ENCODE measurements at regions not wholly inside any gene's neighbourhood (a gene's known extent, or its start where the extent isn't known, plus 50 kb on each side); places are given as distances from the start of the nearest gene placed in this dataset.

DNA sequence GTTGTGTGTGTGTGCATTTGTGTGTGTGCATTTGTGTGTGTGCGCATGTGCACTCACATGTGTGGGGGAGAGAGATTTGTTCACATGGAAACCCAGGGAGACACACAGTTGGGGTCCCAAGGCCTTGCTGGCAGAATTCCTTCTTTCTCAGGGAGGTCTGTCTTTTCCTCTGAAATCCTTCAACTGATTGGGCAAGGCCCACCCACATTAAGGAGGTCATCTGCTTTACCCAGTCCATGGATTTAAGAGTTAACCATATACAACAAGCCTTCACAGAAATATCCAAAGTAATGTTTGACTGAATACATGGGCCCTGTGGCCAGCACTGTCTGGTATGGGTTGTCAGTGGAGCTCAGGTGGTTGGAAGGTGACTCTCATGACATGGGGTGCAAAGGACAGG lies 641.4 kb downstream of the BRD1 start:
- Histone ChIP-seq H3K23ac (ENCODE audit: low read depth, low read length) (no peak overlapping the region), H4K8ac (ENCODE audit: low read depth in 2 of 2, low read length in 2 of 2) (no peak overlapping the region), H4K20me1 (ENCODE audit: insufficient read depth, low read length) (no peaks in the 10 kb centered on the region), H2BK120ac (ENCODE audit: low read depth, low read length) (no peak overlapping the region), H3K14ac (replicated peaks; ENCODE audit: low read depth, low read length) (no peak overlapping the region), H2AFZ (replicated peaks; ENCODE audit: low read length, poor library complexity) (no peak overlapping the region), H2AK9ac (replicated peaks; ENCODE audit: low read depth, low read length, poor library complexity) (no peak overlapping the region), H3K36me3 (ENCODE audit: control insufficient read depth, insufficient read depth, low read length) (no peaks in the 10 kb centered on the region), H3K4ac (ENCODE audit: low read depth, low read length) (no peak overlapping the region), H4K5ac (ENCODE audit: low read depth, low read length) (no peak overlapping the region), H3K4me1 (ENCODE audit: control insufficient read depth, insufficient read depth, low read length) (no peaks in the 10 kb centered on the region), H3K9me1 (ENCODE audit: insufficient read depth, low read length) (no peaks in the 10 kb centered on the region), H3K9ac (ENCODE audit: low read depth, low read length) (no peak overlapping the region), H3K4me3 (ENCODE audit: insufficient read depth, low read depth, low read length) (no peak overlapping the region), H3K4me2 (ENCODE audit: low read depth, low read length) (no peak overlapping the region), H2AK5ac (ENCODE audit: low read depth, low read length) (no peak overlapping the region), H2BK5ac (ENCODE audit: low read depth, low read length, poor library complexity, severe bottlenecking) (no peak overlapping the region), H3K56ac (ENCODE audit: extremely low read depth, insufficient read depth, low read length) (no peak overlapping the region), H2BK20ac (ENCODE audit: low read depth, low read length) (no peak overlapping the region), H3K18ac (ENCODE audit: low read depth, low read length) (no peak overlapping the region), H3K9me3 (ENCODE audit: control insufficient read depth, insufficient read depth, low read length) (peaks cover 70% of the 10 kb centered on the region), H2BK15ac (ENCODE audit: low read depth, low read length) (no peak overlapping the region), H3K27ac (ENCODE audit: insufficient read depth, low read length) (no peak overlapping the region), H3K79me1 (ENCODE audit: low read depth in 1 of 2, low read length in 2 of 2) (no peaks in the 10 kb centered on the region), H4K91ac (ENCODE audit: insufficient read depth, low read depth, low read length) (no peak overlapping the region), H3K27me3 (ENCODE audit: control insufficient read depth, insufficient read depth, low read length) (no peaks in the 10 kb centered on the region)
- TF ChIP-seq NFE2L2 (IDR thresholded peaks at IDR 0.05; ENCODE audit: low read depth, low read length), result no peak
- no peak for TF ChIP-seq FOS (IDR thresholded peaks at IDR 0.05; ENCODE audit: low read depth, low read length)
- no peak for TF ChIP-seq RAD21 (IDR thresholded peaks at IDR 0.05; ENCODE audit: low read length)
- no peak for TF ChIP-seq RFX5 (IDR thresholded peaks at IDR 0.05; ENCODE audit: low read depth, low read length)
- no peak for TF ChIP-seq RCOR1 (IDR thresholded peaks at IDR 0.05; ENCODE audit: insufficient replicate concordance, low read length)
- TF ChIP-seq SMC3 (IDR thresholded peaks at IDR 0.05; ENCODE audit: low read depth, low read length), result no peak
- TF ChIP-seq, protein P1, sequence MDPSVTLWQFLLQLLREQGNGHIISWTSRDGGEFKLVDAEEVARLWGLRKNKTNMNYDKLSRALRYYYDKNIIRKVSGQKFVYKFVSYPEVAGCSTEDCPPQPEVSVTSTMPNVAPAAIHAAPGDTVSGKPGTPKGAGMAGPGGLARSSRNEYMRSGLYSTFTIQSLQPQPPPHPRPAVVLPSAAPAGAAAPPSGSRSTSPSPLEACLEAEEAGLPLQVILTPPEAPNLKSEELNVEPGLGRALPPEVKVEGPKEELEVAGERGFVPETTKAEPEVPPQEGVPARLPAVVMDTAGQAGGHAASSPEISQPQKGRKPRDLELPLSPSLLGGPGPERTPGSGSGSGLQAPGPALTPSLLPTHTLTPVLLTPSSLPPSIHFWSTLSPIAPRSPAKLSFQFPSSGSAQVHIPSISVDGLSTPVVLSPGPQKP (IDR thresholded peaks at IDR 0.05; ENCODE audit: borderline replicate concordance, low read depth, low read length), result no peak
- no peak for TF ChIP-seq CEBPB (IDR thresholded peaks at IDR 0.05; ENCODE audit: low read depth, low read length)
- TF ChIP-seq, protein P2, sequence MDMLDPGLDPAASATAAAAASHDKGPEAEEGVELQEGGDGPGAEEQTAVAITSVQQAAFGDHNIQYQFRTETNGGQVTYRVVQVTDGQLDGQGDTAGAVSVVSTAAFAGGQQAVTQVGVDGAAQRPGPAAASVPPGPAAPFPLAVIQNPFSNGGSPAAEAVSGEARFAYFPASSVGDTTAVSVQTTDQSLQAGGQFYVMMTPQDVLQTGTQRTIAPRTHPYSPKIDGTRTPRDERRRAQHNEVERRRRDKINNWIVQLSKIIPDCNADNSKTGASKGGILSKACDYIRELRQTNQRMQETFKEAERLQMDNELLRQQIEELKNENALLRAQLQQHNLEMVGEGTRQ (IDR thresholded peaks at IDR 0.05; ENCODE audit: low read depth, low read length), result no peak
- TF ChIP-seq CHD1 (IDR thresholded peaks at IDR 0.05; ENCODE audit: low read depth, low read length), result no peak
- TF ChIP-seq MAFK (IDR thresholded peaks at IDR 0.05; ENCODE audit: low read depth, low read length), result no peak
- no peak for TF ChIP-seq MXI1 (IDR thresholded peaks at IDR 0.05; ENCODE audit: borderline replicate concordance, low read depth, low read length)
- no peak for TF ChIP-seq BHLHE40 (IDR thresholded peaks at IDR 0.05; ENCODE audit: low read depth, low read length)
- no peak for TF ChIP-seq MAZ (IDR thresholded peaks at IDR 0.05; ENCODE audit: borderline replicate concordance, low read depth, low read length)
- in situ Hi-C loops (cut with MboI; ENCODE audit: low sequenced_read_pairs) (no loop called here), intact Hi-C loops (cut with micrococcal nuclease) (no loop called here), dilution Hi-C loops (cut with HindIII; ENCODE audit: low sequenced_read_pairs, unreplicated experiment) (no loop called here)
- ChIA-PET POLR2A (ENCODE audit: unreplicated experiment) (no interaction called here), CTCF (no interaction called here)
- ATAC-seq (ENCODE audit: low read depth) (no peak), DNase-seq (no peak)
- no CpG with 5 or more reads among the region's 1 CpG for WGBS, 2 experiments (ENCODE audit: extremely low coverage in 2 of 2, insufficient read length in 1 of 2)
- no TSS peak for BruUV-seq (replicated peaks)

Data from IMR-90 (cell line).